H7 (cell line): ENCODE measurements at regions not wholly inside any gene's neighbourhood (a gene's known extent, or its start where the extent isn't known, plus 50 kb on each side); places are given as distances from the start of the nearest gene placed in this dataset.
A peak's percentile ranks its signal among the peaks of the same experiment; 100 is the strongest.

Experiments
- DNase-seq: peaks from one replicate; pipeline ENCODE4 v3.0.0; 2012
- H3K27me3 ChIP-seq: 2 replicates; pipeline ENCODE4 v1.6.0; 2011; ENCODE audit warnings: mild to moderate bottlenecking, low read length; ENCODE audit not compliant: control insufficient read depth, insufficient read depth
- H3K36me3 ChIP-seq: replicated peaks from 2 replicates; pipeline ENCODE4 v1.5.1; 2011; ENCODE audit warnings: low read length; ENCODE audit not compliant: control insufficient read depth, insufficient read depth
- H3K4me3 ChIP-seq: 2 replicates; pipeline ENCODE4 v1.5.1; 2011; ENCODE audit warnings: low read depth, mild to moderate bottlenecking, control low read depth, low read length, moderate library complexity; ENCODE audit not compliant: insufficient read depth

DNA sequence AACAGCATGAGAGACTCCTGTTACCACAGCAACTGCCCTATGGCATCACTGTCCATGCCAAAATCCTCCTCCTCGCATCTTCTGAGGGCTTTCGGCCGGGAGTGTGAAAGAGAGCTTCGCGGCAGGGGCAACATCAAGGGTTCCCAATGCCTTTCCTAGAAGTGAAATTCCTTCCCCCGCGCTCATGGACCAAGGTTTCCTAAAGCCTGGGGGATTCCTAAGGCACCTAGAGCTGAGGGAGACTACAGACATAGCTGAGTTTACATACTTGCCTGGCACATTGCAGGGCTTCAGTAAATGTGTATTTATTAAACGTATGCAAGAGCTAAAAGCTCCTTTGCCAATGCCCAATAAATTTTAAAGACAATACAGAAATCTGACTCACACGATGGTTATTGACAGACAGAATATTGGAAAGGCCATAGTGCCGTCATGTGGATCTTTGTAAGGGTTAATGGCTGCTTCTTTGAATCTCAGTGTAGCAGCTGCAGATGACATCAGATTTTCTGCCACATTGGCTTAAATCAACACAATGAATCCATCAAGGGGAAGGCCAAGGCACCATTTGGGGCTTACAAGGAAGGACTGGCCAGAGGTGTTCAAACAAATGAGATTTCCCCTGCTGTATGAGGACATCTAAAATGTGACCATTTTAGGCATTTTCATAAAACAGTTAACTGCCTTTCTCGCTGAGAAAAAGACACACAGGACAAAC lies 281.2 kb upstream of the JARID2 start:
- H3K27me3 ChIP-seq = no peaks in the 10 kb centered on the region
- no peak overlapping the region for H3K4me3 ChIP-seq
- DNase-seq = peak; percentile 41
- no peaks in the 10 kb centered on the region; the same call in 1 of the 2 replicates for H3K36me3 ChIP-seq

DNA sequence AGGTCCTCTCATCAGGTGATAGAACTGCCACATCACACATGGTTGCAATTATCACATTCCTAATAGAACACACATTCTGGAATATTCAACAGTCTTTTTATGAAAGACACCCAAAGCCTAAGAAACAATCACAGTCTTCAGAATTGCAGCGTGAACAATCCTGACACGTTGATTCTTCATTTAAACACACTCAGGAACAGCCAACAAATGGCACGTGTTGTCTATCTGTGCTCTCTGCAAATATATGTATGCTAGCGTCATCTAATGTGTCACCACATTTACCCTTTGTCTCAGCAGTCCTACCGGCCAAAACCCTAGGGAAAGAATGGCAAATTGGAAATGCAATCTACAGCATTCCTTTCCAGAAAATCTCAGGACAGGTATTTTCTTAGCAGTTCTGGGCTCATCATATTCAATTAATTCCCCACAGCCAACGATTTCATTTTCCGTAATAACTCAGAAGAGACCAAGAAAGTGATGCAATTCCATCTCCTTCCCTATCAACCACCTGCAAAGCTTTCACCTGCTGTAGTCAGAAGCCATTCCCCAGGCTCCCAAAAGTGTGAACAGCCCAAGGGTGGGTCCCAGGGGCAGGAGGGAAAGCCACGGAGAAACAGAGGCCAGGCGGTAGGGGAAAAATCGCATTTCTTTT lies 280.3 kb upstream of the JARID2 start:
- Histone ChIP-seq H3K27me3 (no peaks in the 10 kb centered on the region), H3K36me3 (no peaks in the 10 kb centered on the region; the same call in 1 of the 2 replicates), H3K4me3 (no peak overlapping the region)
- DNase-seq = no peak

DNA sequence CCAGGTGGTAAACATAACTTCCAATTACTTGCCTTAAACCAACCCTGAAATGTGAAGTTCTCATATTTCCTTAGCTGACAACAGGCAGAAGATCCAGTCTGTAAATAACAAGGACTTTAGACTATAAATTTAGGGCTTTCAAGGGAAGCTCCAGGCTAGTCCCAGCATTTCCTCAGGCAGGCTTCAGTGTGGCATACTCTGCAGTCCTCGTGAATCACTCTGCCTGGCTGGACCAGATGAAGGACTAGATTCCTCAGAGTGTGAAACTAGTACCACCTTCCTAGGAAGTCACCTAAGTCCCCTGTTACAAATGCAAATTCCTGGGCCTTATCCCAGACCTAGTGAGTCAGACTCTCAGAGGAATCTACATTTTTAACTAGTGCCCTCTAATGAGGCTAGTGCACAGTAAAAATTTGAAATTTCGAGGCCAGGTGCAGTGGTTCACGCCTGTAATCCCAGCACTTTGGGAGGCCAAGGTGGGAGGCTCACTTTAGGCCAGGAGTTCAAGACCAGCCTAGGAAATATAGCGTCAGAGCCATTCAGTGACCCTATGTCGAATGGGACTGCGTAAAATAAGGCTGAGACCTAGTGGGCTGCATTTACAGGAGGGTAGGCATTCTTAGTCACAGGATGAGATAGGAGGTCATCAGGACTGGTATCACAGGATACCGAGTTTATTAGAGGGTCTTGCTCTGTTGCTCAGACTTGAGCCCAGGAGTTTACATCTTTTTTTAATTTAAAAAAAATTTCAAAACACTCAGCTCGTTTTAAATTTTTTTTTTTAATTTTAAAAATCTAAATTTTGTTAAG lies 279.6 kb upstream of the JARID2 start:
- Histone ChIP-seq H3K27me3 (no peaks in the 10 kb centered on the region), H3K4me3 (no peak overlapping the region), H3K36me3 (no peaks in the 10 kb centered on the region; the same call in 1 of the 2 replicates)
- DNase-seq = no peak

DNA sequence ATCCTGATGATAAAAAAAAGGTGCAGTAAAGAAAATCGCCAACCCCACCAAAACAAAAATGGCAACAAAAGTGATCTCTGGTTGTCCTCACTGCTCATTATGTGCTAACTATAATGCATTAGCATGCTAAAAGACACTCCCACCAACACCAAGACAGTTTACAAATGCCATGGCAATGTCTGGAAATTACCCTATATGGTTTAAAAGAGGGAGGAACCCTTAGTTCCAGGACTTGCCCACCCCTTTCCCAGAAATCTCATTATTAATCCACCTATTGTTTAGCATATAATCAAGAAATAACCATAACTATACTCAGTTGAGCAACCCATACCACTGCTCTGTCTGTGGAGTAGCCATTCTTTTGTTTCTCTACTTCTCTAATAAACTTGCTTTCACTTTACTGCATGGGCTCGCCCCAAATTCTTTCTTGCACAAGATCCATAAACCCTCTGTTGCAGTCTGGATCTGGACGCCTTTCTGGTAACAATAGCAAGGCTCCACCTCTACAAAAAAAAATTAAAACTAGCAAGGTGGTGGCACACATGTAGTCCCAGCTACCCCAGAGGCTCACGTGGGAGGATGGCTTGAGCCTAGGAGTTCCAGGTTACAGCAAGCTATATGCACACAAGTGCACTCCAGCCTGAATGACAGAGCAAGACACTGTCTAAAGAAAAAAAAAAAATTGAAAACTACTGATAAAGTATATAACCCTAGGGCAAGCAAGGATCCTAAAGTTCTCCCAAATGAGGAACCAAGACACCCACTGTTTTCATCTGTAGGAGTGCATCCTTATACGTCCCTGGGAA lies 278.8 kb upstream of the JARID2 start:
- DNase-seq = no peak
- Histone ChIP-seq H3K27me3 (no peaks in the 10 kb centered on the region), H3K36me3 (no peaks in the 10 kb centered on the region; the same call in 1 of the 2 replicates)

DNA sequence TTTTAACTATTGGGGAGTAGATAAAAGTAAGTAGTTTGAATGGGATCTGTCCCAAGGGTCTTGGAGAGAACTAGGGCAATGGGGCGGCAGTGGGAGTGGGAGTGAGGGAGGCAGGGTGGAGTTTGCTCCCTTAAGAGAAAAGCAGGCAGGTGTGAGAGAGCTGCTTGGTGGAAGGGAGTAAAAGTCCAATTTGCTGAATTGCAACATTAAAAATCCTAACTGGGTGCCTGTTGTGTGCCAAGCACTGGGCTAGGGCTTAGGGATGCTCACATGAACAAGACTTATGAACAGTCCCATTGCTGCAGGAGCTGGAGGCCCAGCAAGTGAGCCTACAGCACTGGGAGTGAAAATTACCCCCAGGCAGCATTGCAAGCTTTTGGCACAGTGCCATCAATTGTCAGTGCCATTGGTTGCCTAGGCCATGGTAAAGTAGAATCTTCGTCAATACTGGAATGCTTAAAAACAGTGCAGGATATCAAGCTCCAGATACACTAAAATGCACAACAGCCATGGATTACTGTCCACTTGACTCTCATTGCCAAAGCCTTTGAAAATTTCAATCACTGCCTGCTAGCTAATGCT lies 277.7 kb upstream of the JARID2 start:
- Histone ChIP-seq H3K36me3 (no peaks in the 10 kb centered on the region; the same call in 1 of the 2 replicates), H3K4me3 (no peak overlapping the region), H3K27me3 (no peaks in the 10 kb centered on the region)
- DNase-seq = no peak

More for the DNA sequence above, 278.8 kb upstream of the JARID2 start:
- no peak overlapping the region for H3K4me3 ChIP-seq

DNA sequence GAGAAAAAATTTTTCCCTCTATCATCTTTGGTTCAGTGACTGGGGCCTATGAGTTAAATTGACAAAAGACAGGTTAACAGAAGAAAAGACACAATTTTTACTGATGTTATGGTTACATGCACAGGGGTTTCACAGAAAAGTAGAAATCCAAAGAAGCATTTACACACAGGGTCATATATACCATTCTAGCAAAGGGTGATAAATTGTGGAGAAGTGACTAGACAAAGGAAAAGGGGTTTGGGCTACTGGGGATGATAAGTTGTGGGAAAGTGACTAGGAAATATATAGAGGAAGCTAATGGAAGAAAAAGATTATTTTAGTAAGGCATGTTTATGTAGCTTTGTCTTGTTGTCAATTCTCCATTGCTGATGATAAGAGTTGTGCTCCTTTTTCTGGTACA lies 276.7 kb upstream of the JARID2 start:
- DNase-seq = no peak
- Histone ChIP-seq H3K4me3 (no peak overlapping the region), H3K27me3 (no peaks in the 10 kb centered on the region), H3K36me3 (no peaks in the 10 kb centered on the region; the same call in 1 of the 2 replicates)

DNA sequence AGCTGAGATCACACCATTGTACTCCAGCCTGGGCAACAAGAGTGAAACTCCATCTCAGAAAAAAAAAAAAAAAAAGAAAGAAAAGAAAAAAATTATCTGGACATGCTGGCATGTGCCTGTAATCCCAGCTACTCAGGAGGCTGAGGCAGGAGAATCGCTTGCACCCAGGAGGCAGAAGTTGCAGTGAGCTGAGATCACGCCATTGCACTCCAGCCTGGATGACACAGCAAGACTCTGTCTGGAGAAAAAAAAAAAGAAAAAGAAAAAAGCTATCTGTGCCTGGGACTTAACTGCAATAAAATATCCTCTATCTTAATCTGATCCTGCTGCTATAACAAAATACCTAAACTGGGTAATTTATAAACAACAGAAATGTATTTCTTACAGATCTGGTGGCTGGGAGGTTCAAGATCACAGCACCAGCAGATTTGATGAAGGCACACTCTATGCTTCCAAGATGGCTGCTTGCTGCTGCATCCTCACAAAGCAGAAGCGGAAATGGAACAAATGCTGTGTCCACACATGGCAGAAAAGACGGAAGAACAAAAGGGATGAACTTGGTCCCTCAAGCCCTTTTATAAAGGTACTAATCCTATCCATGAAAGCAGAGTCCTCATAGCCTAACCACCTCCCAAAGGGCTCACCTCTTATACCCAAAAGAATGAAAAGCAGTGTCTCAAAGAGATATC lies 273.3 kb upstream of the JARID2 start:
- Histone ChIP-seq H3K36me3 (no peaks in the 10 kb centered on the region; the same call in 1 of the 2 replicates), H3K4me3 (no peak overlapping the region), H3K27me3 (no peaks in the 10 kb centered on the region)
- no peak for DNase-seq

DNA sequence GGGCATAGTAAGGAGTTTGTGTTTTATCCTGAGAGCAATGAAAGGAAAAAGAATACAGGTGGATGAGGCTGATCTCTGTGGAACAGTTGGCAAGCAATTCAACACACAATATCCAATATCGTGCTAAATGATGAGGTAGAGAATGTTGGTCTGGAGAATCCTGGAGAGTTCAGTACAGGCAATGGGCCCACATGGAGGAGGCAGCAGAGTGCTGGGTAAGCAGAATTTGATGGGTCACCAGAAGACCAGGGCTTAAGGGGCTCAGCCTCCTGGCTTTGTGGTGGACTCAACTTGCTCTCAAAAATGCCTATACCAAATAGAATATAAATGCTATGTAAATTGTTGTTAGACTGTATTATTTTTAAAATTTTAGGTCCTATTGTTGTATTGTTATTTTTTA lies 271.5 kb upstream of the JARID2 start:
- no peaks in the 10 kb centered on the region; the same call in 1 of the 2 replicates for H3K36me3 ChIP-seq
- H3K27me3 ChIP-seq = no peaks in the 10 kb centered on the region
- H3K4me3 ChIP-seq = no peak overlapping the region
- DNase-seq = no peak

DNA sequence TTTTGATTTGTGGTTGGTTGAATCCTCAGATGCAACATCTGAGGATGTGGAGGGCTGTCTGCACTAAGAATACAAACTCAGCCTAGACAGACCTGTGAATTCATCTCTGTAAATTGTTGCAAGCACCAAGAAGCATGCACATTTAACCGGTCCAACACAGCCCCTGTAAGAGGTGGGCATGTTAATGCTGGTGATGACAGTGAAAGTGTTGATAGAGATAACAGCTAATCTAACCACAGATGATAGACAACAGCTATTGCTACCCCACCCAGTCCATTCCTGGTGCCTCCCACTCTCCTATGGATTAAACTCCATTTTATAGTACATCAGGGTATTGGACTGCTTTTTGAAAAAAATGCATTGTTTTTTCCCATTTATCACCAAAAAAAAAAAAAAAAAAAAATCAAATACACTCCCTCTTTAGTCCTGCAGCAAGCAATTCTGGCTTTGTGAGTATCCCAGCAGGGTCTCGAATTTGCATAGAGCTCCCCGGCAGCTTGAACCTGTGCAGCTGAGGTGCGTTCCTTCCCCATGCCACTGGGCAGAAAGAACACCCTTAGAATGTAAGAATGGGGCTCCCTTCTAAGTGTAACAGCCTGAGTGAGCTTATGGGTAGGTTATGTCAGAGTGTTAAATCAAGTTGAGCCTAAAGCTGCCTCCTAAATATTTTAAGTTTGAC lies 270.9 kb upstream of the JARID2 start:
- Histone ChIP-seq H3K36me3 (no peaks in the 10 kb centered on the region; the same call in 1 of the 2 replicates), H3K27me3 (no peaks in the 10 kb centered on the region), H3K4me3 (no peak overlapping the region)
- DNase-seq = peak; percentile 69

DNA sequence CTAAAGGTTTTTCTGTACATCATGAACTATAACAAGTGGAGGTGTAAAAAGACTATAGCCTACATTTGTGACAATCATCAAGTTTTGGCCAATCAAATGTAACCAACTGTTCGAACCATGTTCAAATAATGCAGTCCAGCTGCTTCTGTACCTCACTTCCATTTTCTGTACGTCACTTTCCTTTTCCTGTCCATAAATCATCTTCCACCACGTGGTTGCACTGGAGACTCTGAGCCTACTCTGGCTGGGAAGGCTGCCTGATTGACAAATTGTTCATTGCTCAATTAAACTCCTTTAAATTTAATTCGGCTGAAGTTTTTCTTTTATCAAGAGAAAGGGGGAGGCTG lies 270.4 kb upstream of the JARID2 start:
- Histone ChIP-seq H3K4me3 (no peak overlapping the region), H3K36me3 (no peaks in the 10 kb centered on the region; the same call in 1 of the 2 replicates)
- DNase-seq = no peak

DNA sequence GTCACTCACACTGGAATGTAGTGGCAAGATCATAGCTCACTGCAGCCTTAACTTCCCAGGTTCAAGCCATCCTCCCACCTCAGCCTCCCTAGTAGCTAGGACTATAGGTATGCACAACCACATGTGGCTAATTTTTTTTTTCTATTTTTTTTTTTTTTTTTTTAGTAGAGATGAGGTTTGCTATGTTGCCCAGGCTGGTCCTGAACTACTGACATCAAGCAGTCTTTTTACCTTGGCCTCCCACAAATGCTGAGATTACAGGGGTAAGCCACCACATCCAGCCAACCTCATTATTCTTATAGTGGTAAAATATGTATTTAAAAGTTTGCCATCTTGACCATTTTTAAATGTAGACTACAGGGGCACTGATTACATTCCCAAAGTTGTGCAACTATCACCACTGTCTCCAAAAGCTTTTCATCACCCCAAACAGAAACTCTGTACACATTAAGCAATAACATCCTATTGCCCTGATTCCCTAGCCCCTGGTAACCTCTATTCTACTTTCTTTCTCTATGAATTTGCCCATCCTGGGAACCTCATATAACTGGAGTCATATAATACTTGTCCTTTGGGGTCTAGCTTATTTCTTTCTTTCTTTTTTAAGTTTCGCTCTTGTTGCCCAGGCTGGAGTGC lies 268.0 kb upstream of the JARID2 start:
- H3K4me3 ChIP-seq = no peak overlapping the region
- H3K36me3 ChIP-seq = no peaks in the 10 kb centered on the region; the same call in 1 of the 2 replicates
- H3K27me3 ChIP-seq = no peaks in the 10 kb centered on the region
- DNase-seq = no peak

More for the DNA sequence above, 270.4 kb upstream of the JARID2 start:
- no peaks in the 10 kb centered on the region for H3K27me3 ChIP-seq

DNA sequence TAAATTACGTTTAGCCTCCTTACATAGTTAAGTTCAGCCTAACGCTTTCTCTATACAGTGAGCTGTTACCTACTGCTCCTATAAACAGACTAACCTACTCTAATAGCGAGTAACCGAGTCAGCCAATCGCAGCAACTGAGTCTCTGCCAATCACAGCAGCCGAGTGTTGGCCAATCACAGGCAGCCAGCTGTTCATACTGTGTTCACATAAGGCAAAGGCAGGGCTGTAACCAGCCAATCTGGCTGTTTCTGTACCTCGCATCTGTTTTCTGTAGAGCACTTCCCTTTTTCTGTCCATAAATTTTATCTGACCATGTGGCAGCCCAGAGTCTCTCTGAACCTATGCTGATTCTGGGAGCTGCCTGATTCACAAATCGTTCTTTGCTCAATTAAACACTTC lies 263.9 kb upstream of the JARID2 start:
- H3K27me3 ChIP-seq = no peaks in the 10 kb centered on the region
- DNase-seq = no peak
- no peak overlapping the region for H3K4me3 ChIP-seq
- no peaks in the 10 kb centered on the region; the same call in 1 of the 2 replicates for H3K36me3 ChIP-seq
